Testis (tissue), 2 donors: ENCODE measurements at regions not wholly inside any gene's neighbourhood (a gene's known extent, or its start where the extent isn't known, plus 50 kb on each side); places are given as distances from the start of the nearest gene placed in this dataset.

Source experiments
- CTCF ChIP-seq, 3 experiments: fragments of 450-650 bp in 2 of 3; fragments of 200-600 bp in 1 of 3; sonication (generic) in 1 of 3; IDR thresholded peaks; one replicate each; pipeline ENCODE4 v1.5.1; 2016 to 2019; ENCODE audit warnings: antibody characterized with exemption in 3 of 3, mild to moderate bottlenecking in 2 of 3, moderate library complexity in 1 of 3
- POLR2A ChIP-seq: fragments of 450-650 bp; IDR thresholded peaks from one replicate; pipeline ENCODE4 v1.6.1; 2017; ENCODE audit warnings: antibody characterized with exemption, mild to moderate bottlenecking, moderate library complexity

GRCh38 chr10:14460447-14460846 is 129.7 kb upstream of the FRMD4A start:
- TF ChIP-seq CTCF (IDR thresholded peaks at IDR 0.05) (no peak), POLR2A (no peak)
